ENCODE measurements at regions not wholly inside any gene's neighbourhood (a gene's known extent, or its start where the extent isn't known, plus 50 kb on each side); places are given as distances from the start of the nearest gene placed in this dataset.

GRCh38 chr2:116477229-116477628 lies 1337.3 kb upstream of the DDX18 start:
- TF ChIP-seq CTCF (IDR thresholded peaks at IDR 0.05) (no peak), POLR2A (IDR thresholded peaks at IDR 0.05) (no peak)

All from transverse colon (tissue), 3 donors.